ENCODE measurements at regions not wholly inside any gene's neighbourhood (a gene's known extent, or its start where the extent isn't known, plus 50 kb on each side); places are given as distances from the start of the nearest gene placed in this dataset.
A peak's percentile ranks its signal among the peaks of the same experiment; 100 is the strongest.

- peaks cover 0 to 1% (median 0%) of the 10 kb centered on the region in 4 donors for H3K9me3 ChIP-seq (ENCODE audit: control insufficient read depth in 4 of 4, insufficient read depth in 3 of 4, low read length in 3 of 4)
- H3K36me3 ChIP-seq (ENCODE audit: control insufficient read depth in 4 of 4, insufficient read depth in 4 of 4, low read length in 4 of 4): no peaks in the 10 kb centered on the region
- H3K27ac ChIP-seq (ENCODE audit: low read depth in 1 of 2, low read length in 1 of 2): no peak overlapping the region
- H3K4me3 ChIP-seq: no peak overlapping the region
- H3K4me1 ChIP-seq (ENCODE audit: control insufficient read depth in 5 of 5, insufficient read depth in 5 of 5, low read length in 5 of 5): no peaks in the 10 kb centered on the region
- 86 to 92% methylated on average over 1 of the region's 1 CpG for WGBS, 2 donors
- H3K9ac ChIP-seq (ENCODE audit: insufficient read depth in 1 of 2, low read length in 2 of 2): no peak overlapping the region
- ATAC-seq (ENCODE audit: insufficient read depth, low FRiP score): no peak
- no peaks in the 10 kb centered on the region for H3K27me3 ChIP-seq (ENCODE audit: control insufficient read depth in 3 of 3, insufficient read depth in 3 of 3, low read length in 2 of 3)
- no peak for TF ChIP-seq CTCF (IDR thresholded peaks at IDR 0.05; ENCODE audit: control extremely low read depth, extremely low read depth)
- no peak for DNase-seq
Observed at GRCh38 chr14:98923596-98923995, 348.4 kb downstream of the BCL11B start.

GRCh38 chr14:98924046-98924445, 348.0 kb downstream of the BCL11B start:
- Histone ChIP-seq H3K4me1 (ENCODE audit: control insufficient read depth in 5 of 5, insufficient read depth in 5 of 5, low read length in 5 of 5) (no peaks in the 10 kb centered on the region), H3K4me3 (no peak overlapping the region), H3K9me3 (ENCODE audit: control insufficient read depth in 4 of 4, insufficient read depth in 3 of 4, low read length in 3 of 4) (peaks cover 0 to 1% (median 0%) of the 10 kb centered on the region in 4 donors), H3K27ac (ENCODE audit: low read depth in 1 of 2, low read length in 1 of 2) (no peak overlapping the region), H3K27me3 (ENCODE audit: control insufficient read depth in 3 of 3, insufficient read depth in 3 of 3, low read length in 2 of 3) (no peaks in the 10 kb centered on the region), H3K36me3 (ENCODE audit: control insufficient read depth in 4 of 4, insufficient read depth in 4 of 4, low read length in 4 of 4) (no peaks in the 10 kb centered on the region), H3K9ac (ENCODE audit: insufficient read depth in 1 of 2, low read length in 2 of 2) (no peak overlapping the region)
- ATAC-seq (ENCODE audit: insufficient read depth, low FRiP score) (no peak), DNase-seq (no peak)
- 88 to 95% methylated on average over 8 of the region's 8 CpGs for WGBS, 2 donors
- no peak for TF ChIP-seq CTCF (IDR thresholded peaks at IDR 0.05; ENCODE audit: control extremely low read depth, extremely low read depth)

GRCh38 chr14:98925354-98926040, 346.5 kb downstream of the BCL11B start:
- TF ChIP-seq CTCF (IDR thresholded peaks at IDR 0.05; ENCODE audit: control extremely low read depth, extremely low read depth): no peak
- H3K27ac ChIP-seq (ENCODE audit: low read depth in 1 of 2, low read length in 1 of 2): no peak overlapping the region
- 81 to 95% methylated on average over 7 of the region's 7 CpGs for WGBS, 2 donors
- H3K4me1 ChIP-seq (ENCODE audit: control insufficient read depth in 5 of 5, insufficient read depth in 5 of 5, low read length in 5 of 5): no peaks in the 10 kb centered on the region
- no peaks in the 10 kb centered on the region for H3K27me3 ChIP-seq (ENCODE audit: control insufficient read depth in 3 of 3, insufficient read depth in 3 of 3, low read length in 2 of 3)
- peaks cover 0 to 1% (median 0%) of the 10 kb centered on the region in 4 donors for H3K9me3 ChIP-seq (ENCODE audit: control insufficient read depth in 4 of 4, insufficient read depth in 3 of 4, low read length in 3 of 4)
- DNase-seq (peak in 1 of 3 donors; percentile 3), ATAC-seq (ENCODE audit: insufficient read depth, low FRiP score) (no peak)
- no peak overlapping the region for H3K4me3 ChIP-seq
- H3K36me3 ChIP-seq (ENCODE audit: control insufficient read depth in 4 of 4, insufficient read depth in 4 of 4, low read length in 4 of 4): no peaks in the 10 kb centered on the region
- no peak overlapping the region for H3K9ac ChIP-seq (ENCODE audit: insufficient read depth in 1 of 2, low read length in 2 of 2)

GRCh38 chr14:98926146-98926545, 345.9 kb downstream of the BCL11B start:
- Histone ChIP-seq H3K9ac (ENCODE audit: insufficient read depth in 1 of 2, low read length in 2 of 2) (no peak overlapping the region), H3K36me3 (ENCODE audit: control insufficient read depth in 4 of 4, insufficient read depth in 4 of 4, low read length in 4 of 4) (no peaks in the 10 kb centered on the region), H3K27me3 (ENCODE audit: control insufficient read depth in 3 of 3, insufficient read depth in 3 of 3, low read length in 2 of 3) (no peaks in the 10 kb centered on the region), H3K4me1 (ENCODE audit: control insufficient read depth in 5 of 5, insufficient read depth in 5 of 5, low read length in 5 of 5) (no peaks in the 10 kb centered on the region), H3K4me3 (no peak overlapping the region), H3K9me3 (ENCODE audit: control insufficient read depth in 4 of 4, insufficient read depth in 3 of 4, low read length in 3 of 4) (peaks cover 0 to 1% (median 0%) of the 10 kb centered on the region in 4 donors), H3K27ac (ENCODE audit: low read depth in 1 of 2, low read length in 1 of 2) (no peak overlapping the region)
- 80 to 84% methylated on average over 11 of the region's 11 CpGs for whole genome bisulfite sequencing, 2 donors
- TF ChIP-seq CTCF (IDR thresholded peaks at IDR 0.05; ENCODE audit: control extremely low read depth, extremely low read depth): no peak
- peak; percentile 34 for ATAC-seq (ENCODE audit: insufficient read depth, low FRiP score)
- DNase-seq: peak in 1 of 3 donors; percentile 6

Measured in lung (tissue), 11 donors.